B cell (primary cell): ENCODE measurements at regions not wholly inside any gene's neighbourhood (a gene's known extent, or its start where the extent isn't known, plus 50 kb on each side); places are given as distances from the start of the nearest gene placed in this dataset.

Source experiments
- CTCF ChIP-seq: fragments of 200-600 bp; IDR thresholded peaks from one replicate; pipeline ENCODE4 v1.8.0; 2022; ENCODE audit warnings: antibody characterized with exemption, mild to moderate bottlenecking
- EZH2 ChIP-seq: IDR thresholded peaks from 2 replicates; pipeline ENCODE4 v1.6.1; 2012; ENCODE audit warnings: borderline replicate concordance, low read depth, mild to moderate bottlenecking, moderate library complexity, low read length; ENCODE audit not compliant: insufficient read depth, poor library complexity, severe bottlenecking

GRCh38 chr3:48067271-48067670, 51.1 kb upstream of the MAP4 start:
- TF ChIP-seq EZH2 = no peak
- no peak for TF ChIP-seq CTCF
